HuH-7.5 (cell line): ENCODE measurements at regions not wholly inside any gene's neighbourhood (a gene's known extent, or its start where the extent isn't known, plus 50 kb on each side); places are given as distances from the start of the nearest gene placed in this dataset.
"Not testable (repeated sequence)": the region's sequence is repeated elsewhere in the genome, so short reads cannot be mapped to it uniquely, and the experiment has no call there.

ENCODE experiments used
- DNase-seq: peaks from one replicate; pipeline ENCODE4 v3.0.0; 2011; ENCODE audit warnings: low spot score

DNA sequence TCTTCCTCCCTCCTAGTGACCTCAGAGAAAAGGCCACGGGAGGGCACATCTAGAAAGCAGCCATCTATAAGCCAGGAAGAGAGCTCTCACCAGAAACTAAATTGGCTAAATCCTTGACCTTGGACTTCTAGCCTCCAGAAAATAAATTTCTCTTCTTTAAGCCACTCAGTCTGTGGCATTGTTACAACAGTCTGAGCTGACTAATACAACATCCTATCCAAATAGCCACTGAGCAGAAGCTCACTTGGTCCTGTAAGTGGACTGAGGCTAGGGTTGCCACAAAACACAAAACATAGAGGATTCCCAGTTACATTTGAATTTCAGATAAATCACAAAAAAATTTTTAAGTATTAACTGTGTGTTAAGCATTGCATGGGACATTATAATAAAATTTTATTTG is 383.4 kb downstream of the MLLT3 start:
- no peak for DNase-seq

DNA sequence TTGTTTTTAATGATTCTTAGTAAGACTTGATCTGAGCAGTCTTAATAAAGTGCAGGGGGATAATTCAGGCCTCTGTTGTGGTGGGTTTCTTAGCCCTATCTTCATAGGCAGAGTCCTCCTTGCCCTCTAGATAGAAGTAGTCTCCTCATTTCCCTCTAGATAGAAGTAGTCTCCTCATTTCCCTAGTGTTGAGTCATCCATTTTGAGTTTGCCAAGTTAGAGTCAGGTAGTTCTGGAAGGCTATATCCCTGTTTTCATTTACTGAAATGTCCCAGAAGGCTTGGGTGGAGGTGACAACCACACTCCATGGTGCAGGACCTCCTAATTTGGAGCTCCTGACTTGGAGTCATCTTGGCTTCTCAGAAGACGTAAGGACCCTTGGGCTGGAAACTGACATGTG is 384.6 kb downstream of the MLLT3 start:
- DNase-seq: no peak

DNA sequence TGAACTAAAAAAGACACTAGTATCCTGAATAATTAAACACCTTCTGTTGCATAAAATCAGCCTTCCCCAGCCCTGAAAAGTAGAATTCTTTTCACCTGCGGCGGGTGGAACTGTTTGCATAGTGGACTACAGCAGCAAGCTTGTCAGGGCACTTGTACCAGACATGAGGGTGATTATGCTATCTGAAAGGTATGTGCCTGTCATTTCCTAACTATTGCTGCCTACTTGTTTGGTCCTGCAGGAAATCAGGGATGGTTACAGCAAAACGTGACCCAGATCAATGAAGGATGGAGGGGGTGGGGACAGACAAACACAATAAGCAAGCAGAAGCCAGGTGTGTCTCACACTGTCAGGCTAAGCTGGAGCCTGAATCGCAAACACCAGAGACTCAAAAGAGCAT is 385.6 kb downstream of the MLLT3 start:
- no peak for DNase-seq

GRCh38 chr9:20235206-20235605 is 387.1 kb downstream of the MLLT3 start:
- not testable (repeated sequence) for DNase-seq

DNA sequence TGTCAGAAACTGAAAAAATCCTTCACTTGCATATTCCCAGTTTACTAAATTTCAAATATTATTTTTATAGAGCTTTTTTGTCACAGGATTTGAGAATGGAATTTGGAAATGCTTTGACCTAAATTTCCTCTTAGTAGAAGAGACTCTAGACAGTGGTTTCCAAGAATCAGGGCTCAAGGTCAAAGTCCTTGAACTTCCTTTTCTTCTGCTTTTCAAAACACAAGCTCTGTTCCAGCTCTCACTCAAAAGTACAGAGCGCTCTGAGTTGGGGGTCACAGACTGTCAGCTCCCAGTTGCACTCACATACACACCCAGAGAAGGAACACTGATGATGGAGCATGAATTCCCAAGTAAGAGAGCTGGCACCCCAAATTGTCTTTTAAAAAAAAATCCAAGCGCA is 394.2 kb downstream of the MLLT3 start:
- no peak for DNase-seq

GRCh38 chr9:20227166-20227874 is 395.0 kb downstream of the MLLT3 start:
- DNase-seq: no peak

DNA sequence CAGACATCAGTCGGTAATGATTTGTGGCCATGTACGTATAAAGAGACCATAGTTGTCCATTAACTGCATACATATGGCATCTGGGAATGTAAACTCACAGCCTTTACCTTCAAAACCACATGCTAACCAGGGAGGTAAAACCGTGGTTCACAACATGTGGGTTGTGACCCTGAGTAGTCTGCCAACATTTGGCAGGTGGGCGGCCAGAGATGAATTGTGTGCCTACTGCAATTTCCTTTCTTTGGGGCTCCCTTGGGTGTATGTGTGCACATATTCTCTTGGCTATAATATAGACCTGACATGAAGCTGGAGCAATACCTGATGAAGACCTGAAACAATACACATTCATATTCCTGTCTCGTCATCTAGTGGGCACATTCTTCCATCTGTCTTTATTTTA is 396.0 kb downstream of the MLLT3 start:
- DNase-seq: no peak

DNA sequence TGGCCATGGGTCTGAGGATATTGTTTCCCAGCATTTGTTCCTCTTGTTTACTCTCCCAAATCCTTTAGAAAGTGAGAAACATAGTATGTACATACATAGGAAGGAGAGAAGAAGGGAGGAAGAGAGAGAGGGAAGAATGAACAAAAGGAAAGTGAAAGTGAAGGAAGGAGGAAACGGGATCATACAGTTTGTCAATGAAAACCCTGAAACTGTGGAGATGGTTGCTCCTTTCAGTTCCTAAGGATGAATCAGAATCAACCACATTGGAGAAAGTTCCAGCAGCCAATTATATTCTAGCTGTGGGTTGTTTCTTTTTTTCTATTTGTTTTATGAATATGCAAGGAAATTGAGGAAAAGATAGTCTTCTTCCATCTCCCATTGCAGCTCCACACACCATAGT is 396.5 kb downstream of the MLLT3 start:
- DNase-seq: no peak

- DNase-seq: no peak
These were observed 397.5 kb downstream of the MLLT3 start for GRCh38 chr9:20224756-20225155.

GRCh38 chr9:20220286-20220685 is 402.0 kb downstream of the MLLT3 start:
- DNase-seq: no peak

GRCh38 chr9:20219437-20219836 is 402.9 kb downstream of the MLLT3 start:
- DNase-seq: no peak

DNA sequence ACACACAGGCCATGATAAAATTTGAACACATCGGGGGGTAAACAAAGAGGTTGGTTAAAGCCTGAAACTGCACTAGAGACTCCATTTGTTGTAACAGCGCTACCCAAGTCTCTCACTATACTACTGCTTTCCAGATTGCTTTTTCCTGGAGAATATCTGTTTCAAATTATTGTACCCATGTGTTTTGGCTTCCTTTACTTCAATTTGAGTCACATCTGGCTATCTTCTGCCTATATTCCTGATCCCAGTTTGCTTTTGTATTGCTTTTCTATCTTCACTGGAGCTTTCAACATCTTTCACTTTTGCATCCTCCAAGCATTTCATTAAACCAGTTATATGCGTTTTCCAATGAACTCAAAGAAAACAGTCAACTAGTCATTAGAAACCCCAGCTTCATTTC is 404.7 kb downstream of the MLLT3 start:
- no peak for DNase-seq

- DNase-seq: no peak
These were observed 405.9 kb downstream of the MLLT3 start for GRCh38 chr9:20216438-20216837.

GRCh38 chr9:20215552-20215951 is 406.7 kb downstream of the MLLT3 start:
- no peak for DNase-seq

DNA sequence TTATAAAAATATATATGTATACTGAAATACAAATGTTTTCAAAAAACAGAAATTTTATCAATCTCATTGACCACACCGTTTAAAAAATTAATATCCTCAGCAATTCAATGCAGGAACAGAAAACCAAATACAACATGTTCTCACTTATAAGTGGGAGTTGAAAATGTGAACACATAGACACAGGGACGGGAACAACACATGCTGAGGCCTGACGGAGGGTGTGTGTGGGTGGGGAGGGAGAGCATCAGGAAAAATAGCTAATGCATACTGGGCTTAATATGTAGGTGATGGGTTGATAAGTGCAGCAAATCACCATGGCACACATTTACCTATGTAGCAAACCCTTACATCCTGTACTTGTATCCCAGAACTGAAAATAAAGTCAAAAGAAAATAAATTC is 409.5 kb downstream of the MLLT3 start:
- no peak for DNase-seq

GRCh38 chr9:20209391-20210340 is 412.6 kb downstream of the MLLT3 start:
- DNase-seq: no peak

DNA sequence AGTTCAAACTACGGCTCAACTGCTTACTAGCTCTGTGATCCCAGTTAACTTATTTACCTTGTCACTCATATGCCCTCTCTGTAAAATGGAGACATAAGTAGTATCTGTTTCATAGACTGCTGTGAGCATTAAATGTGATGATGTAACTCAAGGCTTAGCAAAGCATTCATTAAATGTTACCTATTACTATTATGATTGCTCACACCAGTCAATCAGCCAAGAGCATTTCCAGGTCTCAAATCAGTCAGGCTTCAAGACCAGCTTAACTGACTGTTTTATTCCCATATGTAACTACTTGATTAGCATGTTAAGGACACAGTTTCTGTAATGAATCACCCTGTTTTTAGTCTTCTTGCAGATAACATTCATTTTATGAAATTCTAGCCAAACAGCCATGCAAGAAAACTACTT is 413.3 kb downstream of the MLLT3 start:
- DNase-seq: no peak

DNA sequence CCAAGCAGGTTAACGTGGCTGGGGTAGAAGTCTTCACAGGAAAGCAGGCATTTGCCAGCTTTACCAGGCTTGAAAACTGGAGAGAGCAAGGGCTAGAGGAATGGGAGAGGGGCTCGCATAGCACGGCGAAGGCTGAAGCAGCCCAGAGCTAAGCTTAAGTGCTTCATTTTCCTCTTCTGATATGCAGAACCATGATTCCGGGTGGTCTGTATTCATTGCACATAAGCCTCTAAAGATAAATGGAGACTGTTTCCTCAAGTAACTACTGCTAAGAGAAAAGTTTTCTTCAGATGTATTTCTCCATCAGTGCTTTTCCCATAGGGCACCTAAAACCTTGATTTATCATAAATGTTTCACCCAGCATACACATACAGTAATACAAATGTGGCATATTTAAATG is 414.1 kb downstream of the MLLT3 start:
- no peak for DNase-seq

DNA sequence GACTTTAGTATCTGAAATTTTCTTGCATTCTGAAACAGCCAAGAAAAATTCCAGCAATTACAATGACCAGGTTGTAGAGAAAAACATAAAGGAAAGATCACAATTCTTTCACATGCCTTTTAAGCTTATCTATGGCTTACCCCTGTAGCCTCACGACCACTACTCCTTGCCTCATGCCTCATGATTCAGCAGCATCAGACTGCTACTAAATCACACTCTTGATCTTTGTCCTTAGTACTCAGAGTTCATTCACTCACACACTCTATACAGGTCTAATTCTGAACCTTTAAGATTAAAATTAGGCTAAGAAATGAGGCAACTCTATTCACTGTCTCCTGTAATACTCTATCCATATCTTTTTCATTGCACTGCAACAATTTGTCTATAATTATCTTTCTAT is 415.1 kb downstream of the MLLT3 start:
- no peak for DNase-seq

DNA sequence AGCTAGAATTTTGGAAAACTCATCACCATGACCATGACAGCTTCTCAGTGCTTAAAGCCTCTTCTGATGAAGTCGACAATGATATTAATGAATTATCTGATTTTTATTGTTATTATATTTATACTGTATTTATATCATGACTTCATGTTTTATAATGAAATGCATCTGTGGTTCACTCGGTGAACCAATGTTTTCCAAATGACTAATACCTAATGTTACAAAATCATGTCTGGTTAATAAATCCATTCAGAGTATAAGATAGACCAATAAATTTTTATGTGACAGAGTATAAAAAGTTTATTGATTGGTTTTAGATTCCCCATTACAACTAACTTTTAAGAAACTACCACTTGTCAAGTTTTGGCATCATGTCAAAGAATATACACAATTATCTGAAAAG is 416.5 kb downstream of the MLLT3 start:
- DNase-seq: no peak

- DNase-seq: no peak
These were observed 412.2 kb upstream of the SLC24A2 start for GRCh38 chr9:20200991-20201431.

- no peak for DNase-seq
These were observed 411.7 kb upstream of the SLC24A2 start for GRCh38 chr9:20200581-20200980.

GRCh38 chr9:20199111-20199510 is 410.3 kb upstream of the SLC24A2 start:
- no peak for DNase-seq
